ENCODE measurements at regions not wholly inside any gene's neighbourhood (a gene's known extent, or its start where the extent isn't known, plus 50 kb on each side); places are given as distances from the start of the nearest gene placed in this dataset.

DNA sequence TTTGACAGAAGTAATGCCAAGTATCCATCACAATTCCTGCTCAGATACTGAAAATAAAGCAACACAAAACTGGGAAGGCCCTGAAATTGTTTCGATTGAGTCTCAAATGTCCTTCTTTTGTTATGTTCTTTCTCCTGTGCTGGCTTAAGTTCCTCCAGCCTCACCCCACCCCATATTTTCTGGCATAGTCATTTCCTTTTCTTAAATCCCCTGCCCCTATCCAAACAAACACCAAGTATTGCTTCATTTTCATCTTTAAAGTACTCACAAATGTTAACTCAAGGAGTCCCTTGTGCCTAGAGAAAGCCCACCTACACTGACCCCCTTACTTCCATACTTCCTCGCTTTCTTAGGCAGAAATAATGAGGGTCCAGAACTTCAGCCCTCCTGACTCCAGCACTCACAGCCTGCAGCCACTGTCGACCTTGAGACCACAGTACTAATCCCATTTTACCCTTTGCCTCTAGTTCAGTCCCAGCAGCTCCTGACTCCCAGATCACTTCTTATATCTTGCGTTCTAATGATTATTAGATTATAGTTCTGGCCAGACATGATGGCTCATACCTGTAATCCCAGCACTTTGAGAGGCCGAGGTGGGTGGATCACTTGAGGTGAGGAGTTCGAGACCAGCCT is 73.2 kb upstream of the ST8SIA6 start:
- TF ChIP-seq ZNF436 (CRISPR knock-in tag; IDR thresholded peaks at IDR 0.05) (no peak), MYC (IDR thresholded peaks at IDR 0.05; ENCODE audit: low read depth, low read length) (no peak), MYC (CRISPR knock-in tag; IDR thresholded peaks at IDR 0.05; ENCODE audit: borderline replicate concordance, low read depth) (no peak), GTF2F1 (IDR thresholded peaks at IDR 0.05; ENCODE audit: low read depth, low read length) (no peak), ZNF668 (CRISPR knock-in tag; IDR thresholded peaks at IDR 0.05) (no peak), U2AF1 (optimal IDR thresholded peaks at IDR 0.05; ENCODE audit: low read depth, low read length) (no peak), TAF1 (IDR thresholded peaks at IDR 0.05; ENCODE audit: control insufficient read depth, extremely low read depth, insufficient read depth, low read length, severe bottlenecking) (no peak), ZBTB1 (CRISPR knock-in tag; IDR thresholded peaks at IDR 0.05; ENCODE audit: borderline replicate concordance, low read depth) (no peak)
- TF ChIP-seq, protein P1, sequence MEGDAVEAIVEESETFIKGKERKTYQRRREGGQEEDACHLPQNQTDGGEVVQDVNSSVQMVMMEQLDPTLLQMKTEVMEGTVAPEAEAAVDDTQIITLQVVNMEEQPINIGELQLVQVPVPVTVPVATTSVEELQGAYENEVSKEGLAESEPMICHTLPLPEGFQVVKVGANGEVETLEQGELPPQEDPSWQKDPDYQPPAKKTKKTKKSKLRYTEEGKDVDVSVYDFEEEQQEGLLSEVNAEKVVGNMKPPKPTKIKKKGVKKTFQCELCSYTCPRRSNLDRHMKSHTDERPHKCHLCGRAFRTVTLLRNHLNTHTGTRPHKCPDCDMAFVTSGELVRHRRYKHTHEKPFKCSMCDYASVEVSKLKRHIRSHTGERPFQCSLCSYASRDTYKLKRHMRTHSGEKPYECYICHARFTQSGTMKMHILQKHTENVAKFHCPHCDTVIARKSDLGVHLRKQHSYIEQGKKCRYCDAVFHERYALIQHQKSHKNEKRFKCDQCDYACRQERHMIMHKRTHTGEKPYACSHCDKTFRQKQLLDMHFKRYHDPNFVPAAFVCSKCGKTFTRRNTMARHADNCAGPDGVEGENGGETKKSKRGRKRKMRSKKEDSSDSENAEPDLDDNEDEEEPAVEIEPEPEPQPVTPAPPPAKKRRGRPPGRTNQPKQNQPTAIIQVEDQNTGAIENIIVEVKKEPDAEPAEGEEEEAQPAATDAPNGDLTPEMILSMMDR (IDR thresholded peaks at IDR 0.05 in 2 of 3, conservative IDR thresholded peaks at IDR 0.05 in 1 of 3; ENCODE audit: insufficient read depth in 2 of 3, low read depth in 1 of 3, low read length in 3 of 3), result no peak

Measured in K562 (cell line).